HG03432 (cell line): ENCODE measurements at regions not wholly inside any gene's neighbourhood (a gene's known extent, or its start where the extent isn't known, plus 50 kb on each side); places are given as distances from the start of the nearest gene placed in this dataset.
"Not testable (repeated sequence)": the region's sequence is repeated elsewhere in the genome, so short reads cannot be mapped to it uniquely, and the experiment has no call there.

Experiments used
- ATAC-seq: cut with Tn5 transposase; IDR thresholded peaks from one replicate; pipeline ENCODE4 v1.9.1; 2021; ENCODE audit warnings: mild to moderate bottlenecking, moderate library complexity; ENCODE audit not compliant: unreplicated experiment

GRCh38 chr14:106069804-106070625 lies 543.6 kb downstream of the TMEM121 start:
- no peak for ATAC-seq

- ATAC-seq: no peak
Measured at GRCh38 chr14:106080922-106081321, 554.5 kb downstream of the TMEM121 start.

- not testable (repeated sequence) for ATAC-seq
Measured at GRCh38 chr14:106081721-106082120, 555.3 kb downstream of the TMEM121 start.

GRCh38 chr14:106083082-106083481 lies 556.7 kb downstream of the TMEM121 start:
- ATAC-seq: no peak

- ATAC-seq: no peak
Measured at GRCh38 chr14:106087837-106088236, 561.5 kb downstream of the TMEM121 start.

GRCh38 chr14:106088860-106089259 lies 562.5 kb downstream of the TMEM121 start:
- ATAC-seq: not testable (repeated sequence)

- ATAC-seq: no peak
Measured at GRCh38 chr14:106094654-106095189, 568.3 kb downstream of the TMEM121 start.

- no peak for ATAC-seq
Measured at GRCh38 chr14:106107703-106108102, 581.3 kb downstream of the TMEM121 start.

GRCh38 chr14:106109337-106109736 lies 583.0 kb downstream of the TMEM121 start:
- no peak for ATAC-seq

GRCh38 chr14:106115401-106115800 lies 589.0 kb downstream of the TMEM121 start:
- ATAC-seq: no peak

GRCh38 chr14:106116339-106116930 lies 590.1 kb downstream of the TMEM121 start:
- not testable (repeated sequence) for ATAC-seq

- no peak for ATAC-seq
Measured at GRCh38 chr14:106120101-106120500, 593.7 kb downstream of the TMEM121 start.

GRCh38 chr14:106129274-106129673 lies 602.9 kb downstream of the TMEM121 start:
- ATAC-seq: no peak

- ATAC-seq: not testable (repeated sequence)
Measured at GRCh38 chr14:106129904-106130661, 603.7 kb downstream of the TMEM121 start.

- not testable (repeated sequence) for ATAC-seq
Measured at GRCh38 chr14:106133126-106133525, 606.7 kb downstream of the TMEM121 start.

GRCh38 chr14:106134886-106135285 lies 608.5 kb downstream of the TMEM121 start:
- ATAC-seq: no peak

GRCh38 chr14:106141242-106142220 lies 615.1 kb downstream of the TMEM121 start:
- no peak for ATAC-seq

GRCh38 chr14:106145731-106146130 lies 619.3 kb downstream of the TMEM121 start:
- not testable (repeated sequence) for ATAC-seq

- ATAC-seq: not testable (repeated sequence)
Measured at GRCh38 chr14:106153362-106153955, 627.1 kb downstream of the TMEM121 start.

- no peak for ATAC-seq
Measured at GRCh38 chr14:106163316-106163715, 636.9 kb downstream of the TMEM121 start.
